K562 (cell line): ENCODE measurements at regions not wholly inside any gene's neighbourhood (a gene's known extent, or its start where the extent isn't known, plus 50 kb on each side); places are given as distances from the start of the nearest gene placed in this dataset.

Source experiments
- ADNP ChIP-seq: fragments of 200-800 bp; sonication (Bioruptor generic); IDR thresholded peaks from 2 replicates; pipeline ENCODE4 v1.6.1; 2016; ENCODE audit warnings: missing genetic modification characterization, missing compliant biosample characterization
- ASH1L ChIP-seq: fragments of 450-650 bp; IDR thresholded peaks from 2 replicates; pipeline ENCODE4 v1.6.1; 2018; ENCODE audit warnings: borderline replicate concordance, mild to moderate bottlenecking, low read depth; ENCODE audit not compliant: partially characterized antibody
- SMC3 ChIP-seq: conservative IDR thresholded peaks from 2 replicates; pipeline ENCODE4 v1.6.1; 2011; ENCODE audit warnings: low read depth, low read length, improper control_type of control experiment; ENCODE audit not compliant: insufficient read depth
- SPI1 ChIP-seq: IDR thresholded peaks from 2 replicates; pipeline ENCODE4 v1.6.1; 2011; ENCODE audit warnings: low read depth, low read length, control low read depth, borderline replicate concordance
- TAF7 ChIP-seq: fragments of 450-650 bp; IDR thresholded peaks from 2 replicates; pipeline ENCODE4 v1.6.1; 2016; ENCODE audit warnings: missing genetic modification characterization, missing compliant biosample characterization
- ZNF445 ChIP-seq: fragments of 250-450 bp; sonication (Bioruptor Pico); IDR thresholded peaks from 2 replicates; pipeline ENCODE4 v1.4.0; 2020; ENCODE audit warnings: low read depth, mild to moderate bottlenecking, moderate library complexity
- ZNF717 ChIP-seq: fragments of 250-450 bp; sonication (Bioruptor Pico); IDR thresholded peaks from 2 replicates; pipeline ENCODE4 v1.5.0; 2021
- TF ChIP-seq, protein P1 (sequence below), 2 experiments: fragments of 450-650 bp; IDR thresholded peaks; 2 replicates each; pipeline ENCODE4 v1.6.1; 2016; ENCODE audit warnings: mild to moderate bottlenecking in 2 of 2, borderline replicate concordance in 1 of 2, low read depth in 1 of 2, moderate library complexity in 1 of 2
- TF ChIP-seq, protein P2 (sequence below): fragments of 250-450 bp; sonication (Bioruptor Pico); IDR thresholded peaks from 2 replicates; pipeline ENCODE4 v1.8.0; 2022; ENCODE audit warnings: moderate library complexity, mild to moderate bottlenecking, inconsistent platforms
- TF ChIP-seq, protein P3 (sequence below): fragments of 450-650 bp; formaldehyde crosslinking; IDR thresholded peaks from 2 replicates; pipeline ENCODE4 v1.4.0; 2020; ENCODE audit warnings: mild to moderate bottlenecking, moderate library complexity
- TF ChIP-seq, protein P4 (sequence below): fragments of 250-450 bp; sonication (Bioruptor Pico); IDR thresholded peaks from 2 replicates; pipeline ENCODE4 v1.4.0; 2020
- TF ChIP-seq, protein P5 (sequence below): IDR thresholded peaks from 3 replicates; pipeline ENCODE4 v1.6.1; 2011; ENCODE audit warnings: borderline replicate concordance, mild to moderate bottlenecking; ENCODE audit not compliant: insufficient read length, insufficient read depth
- TF ChIP-seq, protein P6 (sequence below): fragments of 250-450 bp; sonication (Bioruptor Pico); IDR thresholded peaks from 2 replicates; pipeline ENCODE4 v1.8.0; 2021; ENCODE audit warnings: borderline replicate concordance, mild to moderate bottlenecking, moderate library complexity; ENCODE audit not compliant: poor library complexity, severe bottlenecking

DNA sequence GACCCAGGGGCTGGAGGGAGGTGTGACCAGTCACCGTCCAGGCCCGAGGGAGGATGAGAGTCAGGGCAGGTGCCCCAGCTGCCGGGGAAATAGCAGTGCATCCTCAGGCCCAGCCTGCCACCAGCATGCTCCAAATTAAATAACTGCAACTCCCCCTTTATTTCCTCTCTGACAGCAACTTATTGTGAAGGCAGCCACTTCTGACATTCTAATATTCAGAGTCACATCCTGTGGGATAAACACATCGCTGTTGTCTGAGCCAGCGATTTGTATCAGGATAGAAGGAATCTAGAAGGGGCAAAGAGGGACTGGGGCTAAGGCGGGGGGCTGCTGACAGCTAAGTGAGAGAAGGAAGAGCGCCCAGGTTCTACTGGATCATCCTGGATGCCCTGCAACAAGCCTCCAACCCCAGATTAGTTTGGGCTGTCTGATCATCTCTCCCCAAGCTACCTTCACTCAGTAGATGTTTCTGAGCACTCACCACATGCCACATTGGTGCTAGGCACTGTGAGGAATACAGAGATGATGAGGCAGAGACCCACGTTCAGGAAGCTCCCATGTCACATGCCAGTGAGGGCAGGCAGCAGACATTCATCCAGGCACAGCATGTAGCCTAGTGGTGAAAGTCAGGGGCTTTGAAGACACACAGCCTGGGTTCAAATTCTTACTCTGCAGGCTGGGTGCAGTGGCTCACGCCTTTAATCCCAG is 214.1 kb downstream of the BUD13 start (continued):
- TF ChIP-seq, protein P1, sequence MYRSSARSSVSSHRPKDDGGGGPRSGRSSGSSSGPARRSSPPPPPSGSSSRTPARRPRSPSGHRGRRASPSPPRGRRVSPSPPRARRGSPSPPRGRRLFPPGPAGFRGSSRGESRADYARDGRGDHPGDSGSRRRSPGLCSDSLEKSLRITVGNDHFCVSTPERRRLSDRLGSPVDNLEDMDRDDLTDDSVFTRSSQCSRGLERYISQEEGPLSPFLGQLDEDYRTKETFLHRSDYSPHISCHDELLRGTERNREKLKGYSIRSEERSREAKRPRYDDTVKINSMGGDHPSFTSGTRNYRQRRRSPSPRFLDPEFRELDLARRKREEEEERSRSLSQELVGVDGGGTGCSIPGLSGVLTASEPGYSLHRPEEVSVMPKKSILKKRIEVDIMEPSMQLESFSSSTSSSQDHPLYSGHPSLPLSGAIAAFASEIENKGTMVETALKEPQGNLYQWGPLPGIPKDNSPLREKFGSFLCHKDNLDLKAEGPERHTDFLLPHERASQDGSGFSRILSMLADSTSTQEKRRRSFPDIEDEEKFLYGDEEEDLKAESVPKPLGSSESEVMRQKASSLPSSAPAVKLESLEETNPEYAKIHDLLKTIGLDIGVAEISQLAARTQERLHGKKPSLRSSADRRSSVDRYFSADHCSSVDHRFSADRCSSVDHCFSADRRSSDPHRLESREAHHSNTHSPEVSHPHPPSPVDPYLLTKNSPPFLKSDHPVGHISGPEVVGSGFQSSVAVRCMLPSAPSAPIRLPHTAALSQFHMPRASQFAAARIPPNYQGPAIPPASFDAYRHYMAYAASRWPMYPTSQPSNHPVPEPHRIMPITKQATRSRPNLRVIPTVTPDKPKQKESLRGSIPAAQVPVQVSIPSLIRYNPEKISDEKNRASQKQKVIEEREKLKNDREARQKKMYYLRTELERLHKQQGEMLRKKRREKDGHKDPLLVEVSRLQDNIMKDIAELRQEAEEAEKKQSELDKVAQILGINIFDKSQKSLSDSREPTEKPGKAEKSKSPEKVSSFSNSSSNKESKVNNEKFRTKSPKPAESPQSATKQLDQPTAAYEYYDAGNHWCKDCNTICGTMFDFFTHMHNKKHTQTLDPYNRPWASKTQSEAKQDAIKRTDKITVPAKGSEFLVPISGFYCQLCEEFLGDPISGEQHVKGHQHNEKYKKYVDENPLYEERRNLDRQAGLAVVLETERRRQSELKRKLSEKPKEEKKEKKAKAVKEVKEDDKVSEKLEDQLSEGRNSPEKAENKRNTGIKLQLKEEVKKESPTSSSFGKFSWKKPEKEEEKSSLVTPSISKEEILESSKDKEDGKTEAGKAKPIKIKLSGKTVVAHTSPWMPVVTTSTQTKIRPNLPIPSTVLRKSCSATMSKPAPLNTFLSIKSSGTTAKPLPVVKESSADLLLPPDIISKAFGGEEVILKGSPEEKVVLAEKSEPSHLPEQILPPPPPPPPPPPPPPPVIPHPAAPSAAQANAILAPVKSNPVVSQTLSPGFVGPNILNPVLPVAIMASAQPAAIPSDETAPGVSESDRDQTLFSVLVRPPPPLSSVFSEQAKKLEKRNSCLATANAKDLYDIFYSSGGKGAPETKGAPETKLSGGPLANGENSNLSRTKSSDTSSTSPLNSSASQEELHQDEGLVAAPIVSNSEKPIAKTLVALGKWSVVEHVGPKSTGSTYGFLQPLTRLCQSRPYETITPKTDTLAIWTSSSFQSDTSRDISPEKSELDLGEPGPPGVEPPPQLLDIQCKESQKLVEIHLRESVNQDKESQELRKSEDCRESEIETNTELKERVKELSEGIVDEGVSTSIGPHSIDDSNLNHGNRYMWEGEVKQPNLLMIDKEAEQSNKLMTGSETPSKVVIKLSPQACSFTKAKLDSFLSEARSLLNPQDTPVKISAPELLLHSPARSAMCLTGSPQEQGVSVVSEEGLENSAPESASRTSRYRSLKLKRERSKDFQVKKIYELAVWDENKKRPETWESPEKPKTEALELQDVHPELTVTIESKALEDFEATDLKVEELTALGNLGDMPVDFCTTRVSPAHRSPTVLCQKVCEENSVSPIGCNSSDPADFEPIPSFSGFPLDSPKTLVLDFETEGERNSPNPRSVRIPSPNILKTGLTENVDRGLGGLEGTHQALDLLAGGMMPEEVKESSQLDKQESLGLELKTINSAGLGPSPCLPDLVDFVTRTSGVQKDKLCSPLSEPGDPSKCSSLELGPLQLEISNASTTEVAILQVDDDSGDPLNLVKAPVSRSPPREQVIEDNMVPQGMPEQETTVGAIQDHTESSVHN (IDR thresholded peaks at IDR 0.05; ENCODE audit: borderline replicate concordance in 1 of 2, low read depth in 1 of 2) = no peak
- TF ChIP-seq, protein P2, sequence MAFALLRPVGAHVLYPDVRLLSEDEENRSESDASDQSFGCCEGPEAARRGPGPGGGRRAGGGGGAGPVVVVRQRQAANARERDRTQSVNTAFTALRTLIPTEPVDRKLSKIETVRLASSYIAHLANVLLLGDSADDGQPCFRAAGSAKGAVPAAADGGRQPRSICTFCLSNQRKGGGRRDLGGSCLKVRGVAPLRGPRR = no peak
- no peak for TF ChIP-seq SPI1
- TF ChIP-seq ADNP = no peak
- no peak for TF ChIP-seq ZNF717 (CRISPR knock-in tag)
- TF ChIP-seq, protein P3, sequence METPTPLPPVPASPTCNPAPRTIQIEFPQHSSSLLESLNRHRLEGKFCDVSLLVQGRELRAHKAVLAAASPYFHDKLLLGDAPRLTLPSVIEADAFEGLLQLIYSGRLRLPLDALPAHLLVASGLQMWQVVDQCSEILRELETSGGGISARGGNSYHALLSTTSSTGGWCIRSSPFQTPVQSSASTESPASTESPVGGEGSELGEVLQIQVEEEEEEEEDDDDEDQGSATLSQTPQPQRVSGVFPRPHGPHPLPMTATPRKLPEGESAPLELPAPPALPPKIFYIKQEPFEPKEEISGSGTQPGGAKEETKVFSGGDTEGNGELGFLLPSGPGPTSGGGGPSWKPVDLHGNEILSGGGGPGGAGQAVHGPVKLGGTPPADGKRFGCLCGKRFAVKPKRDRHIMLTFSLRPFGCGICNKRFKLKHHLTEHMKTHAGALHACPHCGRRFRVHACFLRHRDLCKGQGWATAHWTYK (CRISPR knock-in tag) = no peak
- TF ChIP-seq TAF7 (tag) = no peak
- TF ChIP-seq, protein P4, sequence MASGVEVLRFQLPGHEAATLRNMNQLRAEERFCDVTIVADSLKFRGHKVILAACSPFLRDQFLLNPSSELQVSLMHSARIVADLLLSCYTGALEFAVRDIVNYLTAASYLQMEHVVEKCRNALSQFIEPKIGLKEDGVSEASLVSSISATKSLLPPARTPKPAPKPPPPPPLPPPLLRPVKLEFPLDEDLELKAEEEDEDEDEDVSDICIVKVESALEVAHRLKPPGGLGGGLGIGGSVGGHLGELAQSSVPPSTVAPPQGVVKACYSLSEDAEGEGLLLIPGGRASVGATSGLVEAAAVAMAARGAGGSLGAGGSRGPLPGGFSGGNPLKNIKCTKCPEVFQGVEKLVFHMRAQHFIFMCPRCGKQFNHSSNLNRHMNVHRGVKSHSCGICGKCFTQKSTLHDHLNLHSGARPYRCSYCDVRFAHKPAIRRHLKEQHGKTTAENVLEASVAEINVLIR (CRISPR knock-in tag) = no peak
- TF ChIP-seq ZNF445 (CRISPR knock-in tag) = no peak
- TF ChIP-seq SMC3 = no peak
- TF ChIP-seq, protein P5, sequence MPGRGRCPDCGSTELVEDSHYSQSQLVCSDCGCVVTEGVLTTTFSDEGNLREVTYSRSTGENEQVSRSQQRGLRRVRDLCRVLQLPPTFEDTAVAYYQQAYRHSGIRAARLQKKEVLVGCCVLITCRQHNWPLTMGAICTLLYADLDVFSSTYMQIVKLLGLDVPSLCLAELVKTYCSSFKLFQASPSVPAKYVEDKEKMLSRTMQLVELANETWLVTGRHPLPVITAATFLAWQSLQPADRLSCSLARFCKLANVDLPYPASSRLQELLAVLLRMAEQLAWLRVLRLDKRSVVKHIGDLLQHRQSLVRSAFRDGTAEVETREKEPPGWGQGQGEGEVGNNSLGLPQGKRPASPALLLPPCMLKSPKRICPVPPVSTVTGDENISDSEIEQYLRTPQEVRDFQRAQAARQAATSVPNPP = no peak
- no peak for TF ChIP-seq ASH1L
- TF ChIP-seq, protein P6, sequence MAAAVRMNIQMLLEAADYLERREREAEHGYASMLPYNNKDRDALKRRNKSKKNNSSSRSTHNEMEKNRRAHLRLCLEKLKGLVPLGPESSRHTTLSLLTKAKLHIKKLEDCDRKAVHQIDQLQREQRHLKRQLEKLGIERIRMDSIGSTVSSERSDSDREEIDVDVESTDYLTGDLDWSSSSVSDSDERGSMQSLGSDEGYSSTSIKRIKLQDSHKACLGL (CRISPR knock-in tag) = no peak
